GM23248 (cell line): ENCODE measurements at regions not wholly inside any gene's neighbourhood (a gene's known extent, or its start where the extent isn't known, plus 50 kb on each side); places are given as distances from the start of the nearest gene placed in this dataset.

Experiments used
- DNase-seq: peaks from one replicate; pipeline ENCODE4 v3.0.0-alpha.2; 2015
- H2AFZ ChIP-seq: fragments of 200-600 bp; sonication (generic); 2 replicates; pipeline ENCODE4 v1.6.1; 2016; ENCODE audit warnings: antibody characterized with exemption
- H3F3A ChIP-seq: fragments of 200-600 bp; sonication (generic); 2 replicates; pipeline ENCODE4 v1.6.1; 2016; ENCODE audit warnings: mild to moderate bottlenecking, antibody characterized with exemption, mixed run types; ENCODE audit not compliant: insufficient read depth
- H3K27ac ChIP-seq: fragments of 200-600 bp; sonication (generic); 2 replicates; pipeline ENCODE4 v1.5.1; 2016; ENCODE audit warnings: mild to moderate bottlenecking
- H3K27me3 ChIP-seq: fragments of 200-600 bp; sonication (generic); replicated peaks from 2 replicates; pipeline ENCODE4 v1.6.1; 2016; ENCODE audit warnings: mild to moderate bottlenecking; ENCODE audit not compliant: insufficient read depth
- H3K36me3 ChIP-seq: fragments of 200-600 bp; sonication (generic); 2 replicates; pipeline ENCODE4 v1.6.1; 2016; ENCODE audit warnings: low read depth, mild to moderate bottlenecking
- H3K4me1 ChIP-seq: fragments of 200-600 bp; sonication (generic); 2 replicates; pipeline ENCODE4 v1.6.1; 2016; ENCODE audit warnings: mild to moderate bottlenecking; ENCODE audit not compliant: insufficient read depth
- H3K4me2 ChIP-seq: fragments of 200-600 bp; sonication (generic); one replicate; pipeline ENCODE4 v1.6.1; 2016; ENCODE audit warnings: mild to moderate bottlenecking; ENCODE audit not compliant: unreplicated experiment
- H3K4me3 ChIP-seq: fragments of 200-600 bp; sonication (generic); 2 replicates; pipeline ENCODE4 v1.5.1; 2016; ENCODE audit warnings: mild to moderate bottlenecking
- H3K79me2 ChIP-seq: fragments of 200-600 bp; sonication (generic); 2 replicates; pipeline ENCODE4 v1.6.1; 2016; ENCODE audit warnings: mild to moderate bottlenecking; ENCODE audit not compliant: insufficient read depth
- H3K9ac ChIP-seq: fragments of 200-600 bp; sonication (generic); 2 replicates; pipeline ENCODE4 v1.6.1; 2016; ENCODE audit warnings: mild to moderate bottlenecking
- H3K9me2 ChIP-seq: fragments of 200-600 bp; sonication (generic); 2 replicates; pipeline ENCODE4 v1.6.1; 2016; ENCODE audit warnings: mixed run types, mild to moderate bottlenecking, moderate library complexity; ENCODE audit not compliant: insufficient read depth
- H3K9me3 ChIP-seq: fragments of 200-600 bp; sonication (generic); one replicate; pipeline ENCODE4 v1.6.1; 2017; ENCODE audit warnings: low read depth
- H4K20me1 ChIP-seq: fragments of 200-600 bp; sonication (generic); 2 replicates; pipeline ENCODE4 v1.6.0; 2016; ENCODE audit not compliant: insufficient read depth
- EZH2 ChIP-seq: fragments of 200-600 bp; sonication (generic); IDR thresholded peaks from 2 replicates; pipeline ENCODE4 v1.6.1; 2018; ENCODE audit warnings: antibody characterized with exemption, mild to moderate bottlenecking; ENCODE audit not compliant: insufficient read depth, poor library complexity, severe bottlenecking
- EZH2phosphoT487 ChIP-seq: fragments of 200-600 bp; sonication (generic); IDR thresholded peaks from 2 replicates; pipeline ENCODE4 v1.6.1; 2018; ENCODE audit warnings: antibody characterized with exemption, moderate library complexity, mild to moderate bottlenecking, low read depth; ENCODE audit not compliant: insufficient read depth
- WGBS, 2 experiments: methylation state at CpG; one replicate each; pipeline ENCODE4 v1.1.6; 2015 to 2017; ENCODE audit warnings: low lambda C conversion rate in 2 of 2, low coverage in 1 of 2; ENCODE audit errors: missing lambda C conversion rate in 2 of 2; 5-methylcytosine and 5-hydroxymethylcytosine counted together
- in situ Hi-C: fragments of 300-500 bp; cut with MboI; formaldehyde crosslinking; loops from 2 replicates; pipeline ENCODE4 v1.15.0; 2020

DNA sequence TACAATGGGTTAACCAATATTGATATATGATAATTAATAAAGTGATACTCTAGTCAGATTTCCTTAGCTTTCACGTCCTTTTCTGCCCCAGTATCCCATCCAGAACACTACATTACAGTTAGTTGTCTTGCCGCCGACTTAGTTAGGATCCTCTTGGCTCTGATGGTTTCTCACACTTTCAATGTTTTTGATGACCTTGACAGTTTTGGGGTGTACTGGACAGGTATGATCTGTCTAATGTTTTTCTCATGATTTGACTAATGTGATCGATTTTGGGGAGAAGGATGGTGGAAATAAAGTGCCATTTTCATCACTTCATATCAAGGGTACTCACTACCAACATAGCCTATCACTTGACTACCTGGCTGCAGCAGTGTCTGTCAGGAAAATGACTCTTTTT lies 245.0 kb upstream of the TMC3 start:
- in situ Hi-C loops, result no loop called here
- Histone ChIP-seq H3K4me1 (no peaks in the 10 kb centered on the region), H3K9me2 (0 out of 2 replicates have a peak, but pooled peaks cover 2% of the 10 kb centered on the region), H3K79me2 (no peaks in the 10 kb centered on the region), H2AFZ (no peak overlapping the region), H4K20me1 (no peaks in the 10 kb centered on the region), H3K4me2 (no peak overlapping the region), H3K9me3 (no peaks in the 10 kb centered on the region), H3K36me3 (no peaks in the 10 kb centered on the region), H3K27me3 (no peaks in the 10 kb centered on the region; the same call in 1 of the 2 replicates), H3K4me3 (no peak overlapping the region), H3K27ac (no peak overlapping the region), H3K9ac (no peak overlapping the region), H3F3A (no peaks in the 10 kb centered on the region)
- TF ChIP-seq EZH2 (no peak), EZH2phosphoT487 (no peak)
- no peak for DNase-seq
- WGBS, 2 experiments, result 41 to 43% methylated on average over 4 of the region's 4 CpGs

DNA sequence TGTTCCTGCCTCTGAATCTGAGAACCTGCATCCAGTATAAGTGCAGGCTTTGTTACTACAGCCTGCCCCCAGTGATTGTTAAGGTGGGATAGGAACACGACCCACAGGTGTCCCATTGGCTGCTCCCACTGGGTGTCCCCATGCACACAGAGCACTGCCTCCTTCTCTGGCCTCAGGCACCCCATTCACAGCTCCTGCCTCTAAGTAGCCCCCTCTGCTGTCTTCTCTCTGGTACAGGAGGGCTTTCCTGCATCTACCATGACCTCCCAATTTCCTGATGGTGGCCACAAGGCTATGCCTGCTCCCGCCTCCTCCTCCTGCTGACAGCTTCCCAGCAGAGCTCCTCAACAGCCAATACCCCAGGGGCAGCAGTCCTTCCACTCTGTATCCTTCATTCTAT lies 238.6 kb upstream of the TMC3 start:
- 59 to 62% methylated on average over 2 of the region's 2 CpGs for WGBS, 2 experiments

DNA sequence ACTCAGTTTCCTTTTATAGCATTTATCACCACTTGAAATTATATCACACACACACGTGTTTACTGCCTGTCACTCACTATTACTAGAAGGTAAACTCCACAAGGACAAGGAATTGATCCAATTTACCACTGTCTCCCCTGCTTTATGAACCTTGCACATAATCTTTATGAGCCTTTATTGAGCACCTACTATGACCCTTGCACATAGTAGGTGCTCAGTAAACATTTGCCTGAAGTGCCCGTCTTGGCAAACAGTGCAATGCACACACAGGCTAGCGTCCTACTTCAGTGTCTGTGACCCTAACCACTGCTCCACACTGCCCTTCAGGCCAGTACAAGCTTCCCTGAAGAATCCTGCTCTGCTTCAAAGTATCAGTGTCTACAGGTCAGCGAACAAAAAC lies 237.7 kb upstream of the TMC3 start:
- Histone ChIP-seq H3K27ac (no peak overlapping the region), H3K27me3 (no peaks in the 10 kb centered on the region), H3K36me3 (no peaks in the 10 kb centered on the region), H3K9me3 (no peaks in the 10 kb centered on the region), H3K79me2 (no peaks in the 10 kb centered on the region), H3K4me1 (no peaks in the 10 kb centered on the region), H3K9me2 (no peaks in the 10 kb centered on the region), H3K4me2 (no peak overlapping the region), H3K9ac (no peak overlapping the region), H4K20me1 (no peaks in the 10 kb centered on the region), H2AFZ (no peak overlapping the region), H3F3A (no peaks in the 10 kb centered on the region), H3K4me3 (no peak overlapping the region)
- in situ Hi-C loops, result no loop called here
- WGBS, 2 experiments, result 39 to 42% methylated on average over 4 of the region's 4 CpGs
- TF ChIP-seq EZH2phosphoT487, result no peak
- TF ChIP-seq EZH2, result no peak
- DNase-seq, result no peak

More for the DNA sequence above, 238.6 kb upstream of the TMC3 start:
- no peak overlapping the region for H3K9ac ChIP-seq
- no peak overlapping the region for H3K27ac ChIP-seq
- H3K4me1 ChIP-seq, result no peaks in the 10 kb centered on the region
- no peak overlapping the region for H2AFZ ChIP-seq
- no peaks in the 10 kb centered on the region for H3F3A ChIP-seq
- H4K20me1 ChIP-seq, result no peaks in the 10 kb centered on the region
- H3K4me2 ChIP-seq, result no peak overlapping the region
- TF ChIP-seq EZH2phosphoT487 (no peak), EZH2 (no peak)
- H3K27me3 ChIP-seq, result no peaks in the 10 kb centered on the region
- no peak for DNase-seq
- no peaks in the 10 kb centered on the region for H3K79me2 ChIP-seq
- H3K36me3 ChIP-seq, result no peaks in the 10 kb centered on the region
- H3K9me2 ChIP-seq, result no peaks in the 10 kb centered on the region
- H3K4me3 ChIP-seq, result no peak overlapping the region
- H3K9me3 ChIP-seq, result no peaks in the 10 kb centered on the region
- in situ Hi-C loops, result no loop called here

DNA sequence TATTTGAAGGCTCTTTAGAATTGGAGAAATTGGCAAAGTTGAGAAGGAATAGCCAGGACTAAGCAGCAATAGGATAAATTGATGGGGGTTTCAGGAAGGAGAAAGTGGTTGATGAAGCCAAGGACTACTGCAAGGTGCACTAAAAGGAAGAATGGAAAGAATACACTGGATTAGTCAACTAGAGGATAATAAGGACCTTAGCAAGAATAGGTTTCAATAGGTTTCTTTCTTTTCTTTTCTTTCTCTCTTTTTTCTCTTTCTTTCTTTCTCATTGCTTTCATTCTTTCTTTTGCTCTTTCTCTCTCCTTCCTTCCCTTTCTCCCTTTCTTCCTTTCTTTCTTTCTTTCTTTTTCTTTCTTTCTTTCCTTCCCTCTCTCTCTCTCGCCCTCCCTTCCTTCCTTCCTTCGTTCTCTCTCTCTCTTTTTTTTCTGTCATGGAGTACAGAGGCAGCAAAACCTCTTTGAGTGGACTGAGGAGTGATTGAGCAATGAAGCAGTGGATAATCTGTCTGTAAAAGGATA lies 234.4 kb upstream of the TMC3 start:
- Histone ChIP-seq H2AFZ (no peak overlapping the region), H4K20me1 (no peaks in the 10 kb centered on the region), H3K27ac (no peak overlapping the region), H3K36me3 (no peaks in the 10 kb centered on the region), H3F3A (no peaks in the 10 kb centered on the region), H3K9me3 (no peaks in the 10 kb centered on the region), H3K79me2 (no peaks in the 10 kb centered on the region), H3K9me2 (no peaks in the 10 kb centered on the region), H3K27me3 (no peaks in the 10 kb centered on the region), H3K4me1 (no peaks in the 10 kb centered on the region), H3K9ac (no peak overlapping the region), H3K4me3 (no peak overlapping the region), H3K4me2 (no peak overlapping the region)
- in situ Hi-C loops, result no loop called here
- whole genome bisulfite sequencing, 2 experiments, result 21 to 40% methylated on average over 2 of the region's 2 CpGs
- DNase-seq, result no peak
- no peak for TF ChIP-seq EZH2phosphoT487
- no peak for TF ChIP-seq EZH2

DNA sequence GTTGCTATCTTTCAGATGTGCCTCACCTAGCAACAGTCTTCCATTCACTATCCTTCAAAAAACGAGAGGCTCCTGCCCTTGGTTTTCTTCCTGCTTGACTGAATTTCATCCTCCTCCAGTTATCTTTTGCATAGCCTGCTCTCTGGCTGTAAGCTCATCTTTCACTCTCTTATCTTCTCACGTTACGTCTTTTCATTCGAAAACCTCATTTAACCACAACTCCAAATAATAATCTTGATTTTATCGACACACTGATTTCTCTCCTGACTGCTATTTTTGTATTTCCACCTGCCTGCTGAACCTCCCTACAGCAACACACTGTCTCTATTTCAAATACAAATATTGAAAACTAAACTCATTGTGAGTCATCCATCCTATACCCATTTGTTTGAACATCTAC lies 230.7 kb upstream of the TMC3 start:
- H3K27ac ChIP-seq, result no peak overlapping the region
- no peaks in the 10 kb centered on the region; the same call in 1 of the 2 replicates for H3K9me2 ChIP-seq
- H3K36me3 ChIP-seq, result no peaks in the 10 kb centered on the region
- 57 to 63% methylated on average over 5 of the region's 5 CpGs for WGBS, 2 experiments
- no peaks in the 10 kb centered on the region for H3K4me1 ChIP-seq
- H3K4me3 ChIP-seq, result no peak overlapping the region
- no peaks in the 10 kb centered on the region for H3F3A ChIP-seq
- H3K9me3 ChIP-seq, result no peaks in the 10 kb centered on the region
- H3K27me3 ChIP-seq, result no peaks in the 10 kb centered on the region
- TF ChIP-seq EZH2, result no peak
- TF ChIP-seq EZH2phosphoT487, result no peak
- DNase-seq, result no peak
- H4K20me1 ChIP-seq, result no peaks in the 10 kb centered on the region
- H3K4me2 ChIP-seq, result no peak overlapping the region
- in situ Hi-C loops, result no loop called here
- no peaks in the 10 kb centered on the region for H3K79me2 ChIP-seq
- H2AFZ ChIP-seq, result no peak overlapping the region
- no peak overlapping the region for H3K9ac ChIP-seq
